Astrocyte (in vitro differentiated cells and primary cell): ENCODE measurements at regions not wholly inside any gene's neighbourhood (a gene's known extent, or its start where the extent isn't known, plus 50 kb on each side); places are given as distances from the start of the nearest gene placed in this dataset.

Experiments
- DNase-seq: peaks from one replicate; pipeline ENCODE4 v3.0.0-alpha.2; 2010; ENCODE audit warnings: low read depth
- FAIRE-seq: peaks from 2 replicates; lab custom pipeline; 2011; peaks lifted over from hg19 to GRCh38; lab: Jason Lieb, UNC
- H2AFZ ChIP-seq: 2 replicates; pipeline ENCODE4 v1.6.0; 2012; ENCODE audit warnings: low read depth, low read length, inconsistent platforms
- H3K27ac ChIP-seq: 2 replicates; pipeline ENCODE4 v1.5.1; 2011; ENCODE audit warnings: low read depth, low read length, inconsistent platforms
- H3K27me3 ChIP-seq: 2 replicates; pipeline ENCODE4 v1.6.0; 2011; ENCODE audit warnings: low read length, inconsistent platforms; ENCODE audit not compliant: insufficient read depth
- H3K36me3 ChIP-seq: 2 replicates; pipeline ENCODE4 v1.5.1; 2011; ENCODE audit warnings: low read length, inconsistent platforms; ENCODE audit not compliant: insufficient read depth
- H3K4me1 ChIP-seq: 2 replicates; pipeline ENCODE4 v1.5.1; 2011; ENCODE audit warnings: low read length, inconsistent platforms; ENCODE audit not compliant: insufficient read depth
- H3K4me2 ChIP-seq: 2 replicates; pipeline ENCODE4 v1.6.0; 2012; ENCODE audit warnings: low read length, inconsistent platforms
- H3K4me3 ChIP-seq: 2 replicates; pipeline ENCODE4 v1.5.1; 2011; ENCODE audit warnings: low read depth, mild to moderate bottlenecking, low read length, inconsistent platforms; ENCODE audit not compliant: insufficient read depth
- H3K79me2 ChIP-seq: 2 replicates; pipeline ENCODE4 v1.6.0; 2012; ENCODE audit warnings: mild to moderate bottlenecking, low read length, inconsistent platforms; ENCODE audit not compliant: insufficient read depth
- H3K9ac ChIP-seq: 2 replicates; pipeline ENCODE4 v1.6.0; 2012; ENCODE audit warnings: mild to moderate bottlenecking, low read length, inconsistent platforms
- H3K9me3 ChIP-seq: 2 replicates; pipeline ENCODE4 v1.5.1; 2012; ENCODE audit warnings: low read depth, mild to moderate bottlenecking, low read length, inconsistent platforms; ENCODE audit not compliant: insufficient read depth
- H4K20me1 ChIP-seq: 2 replicates; pipeline ENCODE4 v1.6.0; 2012; ENCODE audit warnings: low read length, inconsistent platforms; ENCODE audit not compliant: insufficient read depth
- H3K27ac Mint-ChIP-seq: one replicate; pipeline ENCODE4 v1.8.0; 2021; ENCODE audit warnings: mild to moderate bottlenecking, mixed read lengths; ENCODE audit not compliant: unreplicated experiment
- H3K27me3 Mint-ChIP-seq: one replicate; pipeline ENCODE4 v1.8.0; 2021; ENCODE audit warnings: low read depth, mixed read lengths; ENCODE audit not compliant: unreplicated experiment
- H3K36me3 Mint-ChIP-seq: one replicate; pipeline ENCODE4 v1.8.0; 2021; ENCODE audit warnings: low read depth, mixed read lengths; ENCODE audit not compliant: unreplicated experiment
- H3K4me1 Mint-ChIP-seq: one replicate; pipeline ENCODE4 v1.8.0; 2021; ENCODE audit warnings: low read depth, mixed read lengths; ENCODE audit not compliant: unreplicated experiment
- H3K4me3 Mint-ChIP-seq: one replicate; pipeline ENCODE4 v1.8.0; 2021; ENCODE audit warnings: mild to moderate bottlenecking, moderate library complexity, mixed read lengths; ENCODE audit not compliant: unreplicated experiment
- H3K9me3 Mint-ChIP-seq: one replicate; pipeline ENCODE4 v1.8.0; 2021; ENCODE audit warnings: mild to moderate bottlenecking, mixed read lengths; ENCODE audit not compliant: unreplicated experiment
- CTCF ChIP-seq: IDR thresholded peaks from 2 replicates; pipeline ENCODE4 v1.5.1; 2011; ENCODE audit warnings: low read depth, mild to moderate bottlenecking, inconsistent platforms, low read length, moderate library complexity; ENCODE audit not compliant: insufficient read depth
- EZH2 ChIP-seq: IDR thresholded peaks from 2 replicates; pipeline ENCODE4 v1.6.1; 2012; ENCODE audit warnings: mild to moderate bottlenecking, low read length, inconsistent platforms; ENCODE audit not compliant: insufficient read depth

DNA sequence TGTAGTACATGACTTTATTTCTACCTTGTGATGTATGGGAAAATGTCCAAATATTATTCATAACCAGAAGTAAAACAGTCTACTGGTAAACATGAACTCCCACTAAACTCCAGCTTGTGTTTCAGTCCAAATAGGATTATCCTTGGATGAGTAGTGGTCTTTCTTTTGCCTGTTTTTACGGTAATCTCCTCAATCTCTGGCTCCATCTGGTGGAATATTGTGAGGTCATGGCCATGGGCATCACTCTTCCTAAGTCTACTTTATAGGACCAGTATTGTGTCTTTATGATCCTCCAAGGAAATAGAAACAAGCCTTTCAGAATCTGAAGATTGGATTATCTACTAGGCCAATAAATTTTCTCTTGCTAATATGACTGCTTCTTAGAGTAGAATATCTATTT is 505.0 kb downstream of the BMP2 start:
- H3K27me3 ChIP-seq = no peaks in the 10 kb centered on the region
- H2AFZ ChIP-seq = no peak overlapping the region
- no peaks in the 10 kb centered on the region for H3K9me3 ChIP-seq
- H3K4me1 Mint-ChIP-seq = no peaks in the 10 kb centered on the region
- H3K27ac Mint-ChIP-seq = no peak overlapping the region
- no peak overlapping the region for H3K4me3 Mint-ChIP-seq
- H3K9ac ChIP-seq = no peak overlapping the region
- no peaks in the 10 kb centered on the region for H3K36me3 ChIP-seq
- no peaks in the 10 kb centered on the region for H3K27me3 Mint-ChIP-seq
- H3K27ac ChIP-seq = no peak overlapping the region
- H3K36me3 Mint-ChIP-seq = no peaks in the 10 kb centered on the region
- TF ChIP-seq EZH2 (no peak), CTCF (peak; percentile 26)
- no peak for FAIRE-seq
- H3K4me2 ChIP-seq = no peak overlapping the region
- no peaks in the 10 kb centered on the region for H4K20me1 ChIP-seq
- no peak overlapping the region for H3K4me3 ChIP-seq
- H3K79me2 ChIP-seq = no peaks in the 10 kb centered on the region
- H3K4me1 ChIP-seq = no peaks in the 10 kb centered on the region
- DNase-seq = no peak
- H3K9me3 Mint-ChIP-seq = peaks cover 2% of the 10 kb centered on the region

DNA sequence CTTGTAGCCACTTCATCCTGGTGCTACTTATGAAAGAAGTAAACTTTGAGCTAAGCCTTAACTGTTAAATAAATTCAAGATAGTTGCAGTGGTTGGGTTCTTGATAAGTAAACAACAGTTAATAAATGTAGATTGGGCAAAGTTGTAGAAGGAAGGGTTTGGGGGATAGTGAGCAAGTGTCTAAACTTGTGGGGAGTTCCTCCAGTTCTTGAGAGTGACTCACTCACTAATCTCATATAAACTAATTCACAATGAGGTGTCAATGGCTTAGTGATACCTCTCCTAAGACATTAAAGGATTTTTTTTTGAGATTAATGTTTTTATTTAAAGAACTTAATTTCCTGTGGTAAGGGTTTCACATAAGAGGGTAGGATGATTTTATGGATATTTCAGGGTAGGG is 507.4 kb downstream of the BMP2 start:
- TF ChIP-seq CTCF (no peak), EZH2 (no peak)
- FAIRE-seq (no peak), DNase-seq (no peak)
- H3K79me2 ChIP-seq = no peaks in the 10 kb centered on the region
- H3K36me3 ChIP-seq = no peaks in the 10 kb centered on the region
- no peak overlapping the region for H3K27ac ChIP-seq
- H3K4me3 ChIP-seq = no peak overlapping the region
- H3K4me1 ChIP-seq = no peaks in the 10 kb centered on the region
- no peaks in the 10 kb centered on the region for H4K20me1 ChIP-seq
- H3K9me3 Mint-ChIP-seq = peaks cover 2% of the 10 kb centered on the region
- H3K36me3 Mint-ChIP-seq = no peaks in the 10 kb centered on the region
- H3K27ac Mint-ChIP-seq = no peak overlapping the region
- no peak overlapping the region for H3K9ac ChIP-seq
- no peak overlapping the region for H3K4me2 ChIP-seq
- H3K9me3 ChIP-seq = no peaks in the 10 kb centered on the region
- no peak overlapping the region for H2AFZ ChIP-seq
- no peaks in the 10 kb centered on the region for H3K27me3 Mint-ChIP-seq
- no peaks in the 10 kb centered on the region for H3K27me3 ChIP-seq
- no peak overlapping the region for H3K4me3 Mint-ChIP-seq
- no peaks in the 10 kb centered on the region for H3K4me1 Mint-ChIP-seq

- H3K27me3 ChIP-seq = no peaks in the 10 kb centered on the region
- H3K4me1 ChIP-seq = no peaks in the 10 kb centered on the region
- no peaks in the 10 kb centered on the region for H4K20me1 ChIP-seq
- Mint-ChIP-seq H3K4me1 (no peaks in the 10 kb centered on the region), H3K9me3 (peaks cover 2% of the 10 kb centered on the region), H3K36me3 (no peaks in the 10 kb centered on the region), H3K27ac (no peak overlapping the region), H3K4me3 (no peak overlapping the region), H3K27me3 (no peaks in the 10 kb centered on the region)
- FAIRE-seq (no peak), DNase-seq (no peak)
- H3K4me3 ChIP-seq = no peak overlapping the region
- H3K9me3 ChIP-seq = no peaks in the 10 kb centered on the region
- TF ChIP-seq EZH2 = no peak
- no peak for TF ChIP-seq CTCF
- H3K79me2 ChIP-seq = no peaks in the 10 kb centered on the region
- no peak overlapping the region for H3K4me2 ChIP-seq
- H3K9ac ChIP-seq = no peak overlapping the region
- no peak overlapping the region for H3K27ac ChIP-seq
- H2AFZ ChIP-seq = no peak overlapping the region
- no peaks in the 10 kb centered on the region for H3K36me3 ChIP-seq
Measured at GRCh38 chr20:7275645-7276237, 508.3 kb downstream of the BMP2 start.
